Osteocyte (in vitro differentiated cells): ENCODE measurements at regions not wholly inside any gene's neighbourhood (a gene's known extent, or its start where the extent isn't known, plus 50 kb on each side); places are given as distances from the start of the nearest gene placed in this dataset.

ENCODE experiments used
- DNase-seq: peaks from one replicate; pipeline ENCODE4 v3.0.0; 2021; ENCODE audit warnings: mixed read lengths; ENCODE audit not compliant: unreplicated experiment; ENCODE audit errors: extremely low spot score
- H3K27ac Mint-ChIP-seq: one replicate; pipeline ENCODE4 v1.8.0; 2021; ENCODE audit warnings: mild to moderate bottlenecking, mixed read lengths; ENCODE audit not compliant: unreplicated experiment
- H3K27me3 Mint-ChIP-seq: one replicate; pipeline ENCODE4 v1.8.0; 2021; ENCODE audit warnings: mixed read lengths; ENCODE audit not compliant: unreplicated experiment
- H3K36me3 Mint-ChIP-seq: one replicate; pipeline ENCODE4 v1.8.0; 2021; ENCODE audit warnings: mixed read lengths; ENCODE audit not compliant: unreplicated experiment
- H3K4me1 Mint-ChIP-seq: one replicate; pipeline ENCODE4 v1.8.0; 2021; ENCODE audit warnings: mixed read lengths; ENCODE audit not compliant: unreplicated experiment
- H3K4me3 Mint-ChIP-seq: one replicate; pipeline ENCODE4 v1.8.0; 2021; ENCODE audit warnings: mild to moderate bottlenecking, moderate library complexity, mixed read lengths; ENCODE audit not compliant: unreplicated experiment
- H3K9me3 Mint-ChIP-seq: one replicate; pipeline ENCODE4 v1.8.0; 2021; ENCODE audit warnings: mixed read lengths; ENCODE audit not compliant: unreplicated experiment
- TF ChIP-seq, protein P1 (sequence below): fragments of 200-600 bp; sonication (generic); IDR thresholded peaks from 2 replicates; pipeline ENCODE4 v1.5.0; 2021; ENCODE audit warnings: antibody characterized with exemption, mild to moderate bottlenecking, moderate library complexity

- peaks cover 26% of the 10 kb centered on the region for H3K27me3 Mint-ChIP-seq
- H3K9me3 Mint-ChIP-seq = no peaks in the 10 kb centered on the region
- no peak overlapping the region for H3K4me3 Mint-ChIP-seq
- H3K4me1 Mint-ChIP-seq = no peaks in the 10 kb centered on the region
- TF ChIP-seq, protein P1, sequence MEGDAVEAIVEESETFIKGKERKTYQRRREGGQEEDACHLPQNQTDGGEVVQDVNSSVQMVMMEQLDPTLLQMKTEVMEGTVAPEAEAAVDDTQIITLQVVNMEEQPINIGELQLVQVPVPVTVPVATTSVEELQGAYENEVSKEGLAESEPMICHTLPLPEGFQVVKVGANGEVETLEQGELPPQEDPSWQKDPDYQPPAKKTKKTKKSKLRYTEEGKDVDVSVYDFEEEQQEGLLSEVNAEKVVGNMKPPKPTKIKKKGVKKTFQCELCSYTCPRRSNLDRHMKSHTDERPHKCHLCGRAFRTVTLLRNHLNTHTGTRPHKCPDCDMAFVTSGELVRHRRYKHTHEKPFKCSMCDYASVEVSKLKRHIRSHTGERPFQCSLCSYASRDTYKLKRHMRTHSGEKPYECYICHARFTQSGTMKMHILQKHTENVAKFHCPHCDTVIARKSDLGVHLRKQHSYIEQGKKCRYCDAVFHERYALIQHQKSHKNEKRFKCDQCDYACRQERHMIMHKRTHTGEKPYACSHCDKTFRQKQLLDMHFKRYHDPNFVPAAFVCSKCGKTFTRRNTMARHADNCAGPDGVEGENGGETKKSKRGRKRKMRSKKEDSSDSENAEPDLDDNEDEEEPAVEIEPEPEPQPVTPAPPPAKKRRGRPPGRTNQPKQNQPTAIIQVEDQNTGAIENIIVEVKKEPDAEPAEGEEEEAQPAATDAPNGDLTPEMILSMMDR = no peak
- no peaks in the 10 kb centered on the region for H3K36me3 Mint-ChIP-seq
- H3K27ac Mint-ChIP-seq = no peak overlapping the region
- DNase-seq = no peak
Measured at GRCh38 chr12:3348055-3348454, 142.9 kb upstream of the PRMT8 start.

GRCh38 chr12:3350432-3350831 lies 140.6 kb upstream of the PRMT8 start:
- H3K4me3 Mint-ChIP-seq = no peak overlapping the region
- H3K9me3 Mint-ChIP-seq = no peaks in the 10 kb centered on the region
- TF ChIP-seq, protein P1 = no peak
- no peak for DNase-seq
- H3K27ac Mint-ChIP-seq = no peak overlapping the region
- H3K27me3 Mint-ChIP-seq = peaks cover 25% of the 10 kb centered on the region
- no peaks in the 10 kb centered on the region for H3K36me3 Mint-ChIP-seq
- H3K4me1 Mint-ChIP-seq = no peaks in the 10 kb centered on the region

DNA sequence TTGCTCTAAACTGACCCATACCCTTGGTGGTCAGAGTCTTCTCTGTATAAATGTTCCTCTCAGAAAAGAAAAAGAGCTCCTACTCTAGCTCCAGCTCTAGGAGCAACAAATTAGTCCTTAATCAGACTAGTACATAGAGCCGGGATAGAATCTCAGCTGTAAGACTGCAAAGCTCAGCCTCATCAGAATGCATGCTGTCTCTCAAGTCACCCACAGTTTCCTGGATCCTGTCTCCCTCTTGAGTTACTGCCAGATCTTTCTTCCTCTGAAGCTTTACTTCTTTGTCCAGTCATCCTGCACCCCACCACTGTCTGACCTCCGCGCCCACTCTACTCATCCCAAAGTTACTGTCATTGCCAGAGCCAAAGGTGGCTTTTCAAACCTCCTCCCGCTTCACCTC lies 139.3 kb upstream of the PRMT8 start:
- Mint-ChIP-seq H3K36me3 (no peaks in the 10 kb centered on the region), H3K27me3 (peaks cover 30% of the 10 kb centered on the region), H3K4me3 (no peak overlapping the region), H3K4me1 (no peaks in the 10 kb centered on the region), H3K9me3 (no peaks in the 10 kb centered on the region), H3K27ac (no peak overlapping the region)
- TF ChIP-seq, protein P1 = no peak
- no peak for DNase-seq

GRCh38 chr12:3352230-3352629 lies 138.8 kb upstream of the PRMT8 start:
- H3K9me3 Mint-ChIP-seq = no peaks in the 10 kb centered on the region
- no peak overlapping the region for H3K27ac Mint-ChIP-seq
- no peaks in the 10 kb centered on the region for H3K4me1 Mint-ChIP-seq
- peaks cover 31% of the 10 kb centered on the region for H3K27me3 Mint-ChIP-seq
- H3K4me3 Mint-ChIP-seq = no peak overlapping the region
- H3K36me3 Mint-ChIP-seq = no peaks in the 10 kb centered on the region
- TF ChIP-seq, protein P1 = no peak
- no peak for DNase-seq

DNA sequence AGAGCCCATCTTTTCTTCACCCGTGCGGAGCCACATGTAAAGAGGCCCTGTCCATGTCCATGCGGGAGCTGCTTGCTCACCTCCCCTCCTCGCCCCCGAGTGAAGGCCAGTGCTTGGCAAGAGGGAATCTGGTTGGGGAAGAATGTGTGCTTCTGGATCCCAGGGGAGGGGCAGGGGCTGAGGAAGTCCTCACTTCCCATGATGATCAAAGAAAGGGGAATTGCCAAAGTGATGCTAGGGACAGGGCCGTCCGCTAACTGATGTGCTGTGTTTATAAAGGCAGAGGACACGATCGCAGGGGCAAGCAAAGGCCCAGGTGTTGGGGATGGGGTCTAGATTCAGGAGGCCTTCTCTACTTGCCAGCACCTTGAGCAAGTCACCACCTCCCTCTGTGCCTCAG lies 137.4 kb upstream of the PRMT8 start:
- no peaks in the 10 kb centered on the region for H3K4me1 Mint-ChIP-seq
- H3K27ac Mint-ChIP-seq = no peak overlapping the region
- peaks cover 24% of the 10 kb centered on the region for H3K27me3 Mint-ChIP-seq
- H3K4me3 Mint-ChIP-seq = no peak overlapping the region
- H3K9me3 Mint-ChIP-seq = no peaks in the 10 kb centered on the region
- TF ChIP-seq, protein P1 = no peak
- no peak for DNase-seq
- no peaks in the 10 kb centered on the region for H3K36me3 Mint-ChIP-seq
